ENCODE measurements at regions not wholly inside any gene's neighbourhood (a gene's known extent, or its start where the extent isn't known, plus 50 kb on each side); places are given as distances from the start of the nearest gene placed in this dataset.

- no peak for TF ChIP-seq CTCF (IDR thresholded peaks at IDR 0.05)
- no peak for TF ChIP-seq POLR2A (IDR thresholded peaks at IDR 0.05)
Observed at GRCh38 chr18:60847517-60847916, 474.9 kb upstream of the MC4R start.
